HFFc6 (cell line): ENCODE measurements at regions not wholly inside any gene's neighbourhood (a gene's known extent, or its start where the extent isn't known, plus 50 kb on each side); places are given as distances from the start of the nearest gene placed in this dataset.

Experiments used
- DNase-seq: peaks from one replicate; pipeline ENCODE4 v3.0.0-alpha.2; 2018
- H3K27ac Mint-ChIP-seq: 2 replicates; pipeline ENCODE4 v1.8.0; 2020; ENCODE audit warnings: mild to moderate bottlenecking, mixed read lengths
- H3K27me3 Mint-ChIP-seq: 2 replicates; pipeline ENCODE4 v1.8.0; 2021; ENCODE audit warnings: mild to moderate bottlenecking, moderate library complexity, mixed read lengths; ENCODE audit not compliant: insufficient read depth
- H3K36me3 Mint-ChIP-seq: 2 replicates; pipeline ENCODE4 v1.8.0; 2021; ENCODE audit warnings: low read depth, mixed read lengths
- H3K4me1 Mint-ChIP-seq: 2 replicates; pipeline ENCODE4 v1.8.0; 2020; ENCODE audit warnings: low read depth, mixed read lengths
- H3K4me3 Mint-ChIP-seq: 2 replicates; pipeline ENCODE4 v1.8.0; 2020; ENCODE audit warnings: mild to moderate bottlenecking, moderate library complexity, mixed read lengths
- H3K9me3 Mint-ChIP-seq: 2 replicates; pipeline ENCODE4 v1.8.0; 2020; ENCODE audit warnings: mild to moderate bottlenecking, mixed read lengths
- CTCF ChIP-seq: fragments of 200-600 bp; sonication (generic); IDR thresholded peaks from 2 replicates; pipeline ENCODE4 v1.5.0; 2021; ENCODE audit warnings: antibody characterized with exemption, mild to moderate bottlenecking

- H3K9me3 Mint-ChIP-seq: peaks cover 57% of the 10 kb centered on the region
- H3K36me3 Mint-ChIP-seq: no peaks in the 10 kb centered on the region
- H3K4me3 Mint-ChIP-seq: no peak overlapping the region
- no peaks in the 10 kb centered on the region for H3K4me1 Mint-ChIP-seq
- DNase-seq: no peak
- H3K27me3 Mint-ChIP-seq: no peaks in the 10 kb centered on the region
- H3K27ac Mint-ChIP-seq: no peak overlapping the region
- TF ChIP-seq CTCF: no peak
Measured at GRCh38 chr7:109020251-109020650, 450.6 kb downstream of the DNAJB9 start.

- Mint-ChIP-seq H3K27me3 (no peaks in the 10 kb centered on the region), H3K36me3 (peaks cover 6% of the 10 kb centered on the region; the same call in 1 of the 2 replicates), H3K4me3 (no peak overlapping the region), H3K4me1 (no peaks in the 10 kb centered on the region), H3K9me3 (peaks cover 61% of the 10 kb centered on the region), H3K27ac (no peak overlapping the region)
- DNase-seq: no peak
- no peak for TF ChIP-seq CTCF
Measured at GRCh38 chr7:109021390-109021789, 451.7 kb downstream of the DNAJB9 start.

- peaks cover 59% of the 10 kb centered on the region for H3K9me3 Mint-ChIP-seq
- no peak for DNase-seq
- no peaks in the 10 kb centered on the region for H3K4me1 Mint-ChIP-seq
- peaks cover 6% of the 10 kb centered on the region; the same call in 1 of the 2 replicates for H3K36me3 Mint-ChIP-seq
- no peak overlapping the region for H3K4me3 Mint-ChIP-seq
- TF ChIP-seq CTCF: no peak
- H3K27me3 Mint-ChIP-seq: no peaks in the 10 kb centered on the region; the same call in 1 of the 2 replicates
- H3K27ac Mint-ChIP-seq: no peak overlapping the region
Measured at GRCh38 chr7:109029866-109030265, 460.2 kb downstream of the DNAJB9 start.

- Mint-ChIP-seq H3K4me1 (no peaks in the 10 kb centered on the region), H3K27ac (no peak overlapping the region), H3K36me3 (no peaks in the 10 kb centered on the region), H3K4me3 (no peak overlapping the region), H3K27me3 (no peaks in the 10 kb centered on the region; the same call in 1 of the 2 replicates), H3K9me3 (peaks cover 47% of the 10 kb centered on the region)
- no peak for DNase-seq
- no peak for TF ChIP-seq CTCF
Measured at GRCh38 chr7:109044691-109045090, 475.0 kb downstream of the DNAJB9 start.

- no peaks in the 10 kb centered on the region for H3K36me3 Mint-ChIP-seq
- no peak overlapping the region for H3K27ac Mint-ChIP-seq
- DNase-seq: no peak
- no peaks in the 10 kb centered on the region for H3K4me1 Mint-ChIP-seq
- H3K27me3 Mint-ChIP-seq: no peaks in the 10 kb centered on the region
- H3K4me3 Mint-ChIP-seq: no peak overlapping the region
- TF ChIP-seq CTCF: no peak
- H3K9me3 Mint-ChIP-seq: peaks cover 42% of the 10 kb centered on the region
Measured at GRCh38 chr7:109049366-109049765, 479.7 kb downstream of the DNAJB9 start.

GRCh38 chr7:109059089-109059488, 489.4 kb downstream of the DNAJB9 start:
- DNase-seq: no peak
- no peaks in the 10 kb centered on the region for H3K27me3 Mint-ChIP-seq
- H3K4me1 Mint-ChIP-seq: no peaks in the 10 kb centered on the region
- peaks cover 28% of the 10 kb centered on the region for H3K9me3 Mint-ChIP-seq
- no peaks in the 10 kb centered on the region for H3K36me3 Mint-ChIP-seq
- H3K27ac Mint-ChIP-seq: no peak overlapping the region
- no peak for TF ChIP-seq CTCF
- no peak overlapping the region for H3K4me3 Mint-ChIP-seq
